ENCODE measurements at regions not wholly inside any gene's neighbourhood (a gene's known extent, or its start where the extent isn't known, plus 50 kb on each side); places are given as distances from the start of the nearest gene placed in this dataset.

DNA sequence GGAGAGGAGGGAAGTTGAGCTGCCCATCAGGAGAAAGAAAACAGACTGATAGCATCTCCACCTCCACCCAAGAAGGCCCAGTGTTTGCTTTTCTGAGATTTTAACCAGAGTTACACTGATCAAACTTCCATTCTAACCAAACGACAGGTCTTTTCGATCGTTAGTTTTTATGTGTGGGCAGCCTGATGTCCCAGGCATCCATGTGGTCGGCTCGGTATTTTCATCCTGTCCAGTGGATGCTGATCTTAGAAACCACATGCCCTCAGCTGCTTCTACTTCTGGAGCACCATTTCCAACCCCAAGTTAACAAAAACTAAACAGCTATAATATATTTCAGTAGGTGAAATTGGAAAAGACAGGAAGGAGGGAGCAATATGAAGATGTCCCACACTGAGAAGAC lies 536.8 kb upstream of the JAG1 start:
- TF ChIP-seq EP300 (IDR thresholded peaks at IDR 0.05) (no peak), POLR2AphosphoS5 (IDR thresholded peaks at IDR 0.05) (no peak)
- TF ChIP-seq, protein P1, sequence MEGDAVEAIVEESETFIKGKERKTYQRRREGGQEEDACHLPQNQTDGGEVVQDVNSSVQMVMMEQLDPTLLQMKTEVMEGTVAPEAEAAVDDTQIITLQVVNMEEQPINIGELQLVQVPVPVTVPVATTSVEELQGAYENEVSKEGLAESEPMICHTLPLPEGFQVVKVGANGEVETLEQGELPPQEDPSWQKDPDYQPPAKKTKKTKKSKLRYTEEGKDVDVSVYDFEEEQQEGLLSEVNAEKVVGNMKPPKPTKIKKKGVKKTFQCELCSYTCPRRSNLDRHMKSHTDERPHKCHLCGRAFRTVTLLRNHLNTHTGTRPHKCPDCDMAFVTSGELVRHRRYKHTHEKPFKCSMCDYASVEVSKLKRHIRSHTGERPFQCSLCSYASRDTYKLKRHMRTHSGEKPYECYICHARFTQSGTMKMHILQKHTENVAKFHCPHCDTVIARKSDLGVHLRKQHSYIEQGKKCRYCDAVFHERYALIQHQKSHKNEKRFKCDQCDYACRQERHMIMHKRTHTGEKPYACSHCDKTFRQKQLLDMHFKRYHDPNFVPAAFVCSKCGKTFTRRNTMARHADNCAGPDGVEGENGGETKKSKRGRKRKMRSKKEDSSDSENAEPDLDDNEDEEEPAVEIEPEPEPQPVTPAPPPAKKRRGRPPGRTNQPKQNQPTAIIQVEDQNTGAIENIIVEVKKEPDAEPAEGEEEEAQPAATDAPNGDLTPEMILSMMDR (IDR thresholded peaks at IDR 0.05) = no peak
